A673 (cell line): ENCODE measurements at regions not wholly inside any gene's neighbourhood (a gene's known extent, or its start where the extent isn't known, plus 50 kb on each side); places are given as distances from the start of the nearest gene placed in this dataset.
"Not testable (repeated sequence)": the region's sequence is repeated elsewhere in the genome, so short reads cannot be mapped to it uniquely, and the experiment has no call there.

Experiments
- EZH2 ChIP-seq: fragments of 200-600 bp; sonication (generic); IDR thresholded peaks from 2 replicates; pipeline ENCODE4 v1.6.1; 2017; ENCODE audit warnings: borderline replicate concordance, low read depth, mild to moderate bottlenecking, mixed read lengths, antibody characterized with exemption, low read length; ENCODE audit not compliant: poor library complexity, severe bottlenecking
- TF ChIP-seq, protein P1 (sequence below): fragments of 300-800, 200-600 bp; sonication (generic); conservative IDR thresholded peaks from 2 replicates; pipeline ENCODE4 v1.5.1; 2017; ENCODE audit warnings: low read depth, mild to moderate bottlenecking, antibody characterized with exemption, low read length, moderate library complexity, mixed read lengths

DNA sequence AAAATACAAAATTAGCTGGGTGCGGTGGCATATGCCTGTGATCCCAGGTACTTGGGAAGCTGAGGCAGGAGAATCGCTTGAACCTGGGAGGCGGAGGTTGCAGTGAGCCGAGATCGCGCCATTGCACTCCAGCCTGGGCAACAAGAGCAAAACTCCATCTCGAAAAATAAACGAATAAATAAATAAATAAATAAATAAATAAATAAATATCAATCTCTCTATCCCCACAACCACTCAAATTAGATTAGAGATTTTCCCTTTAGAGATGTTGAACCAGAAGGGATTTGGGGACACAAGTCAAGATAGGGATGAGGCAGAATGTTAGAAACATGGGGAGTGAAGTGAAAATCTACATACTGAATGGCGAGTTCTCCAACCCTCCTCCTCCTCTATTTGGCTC is 82.5 kb upstream of the TBCA start:
- TF ChIP-seq, protein P1, sequence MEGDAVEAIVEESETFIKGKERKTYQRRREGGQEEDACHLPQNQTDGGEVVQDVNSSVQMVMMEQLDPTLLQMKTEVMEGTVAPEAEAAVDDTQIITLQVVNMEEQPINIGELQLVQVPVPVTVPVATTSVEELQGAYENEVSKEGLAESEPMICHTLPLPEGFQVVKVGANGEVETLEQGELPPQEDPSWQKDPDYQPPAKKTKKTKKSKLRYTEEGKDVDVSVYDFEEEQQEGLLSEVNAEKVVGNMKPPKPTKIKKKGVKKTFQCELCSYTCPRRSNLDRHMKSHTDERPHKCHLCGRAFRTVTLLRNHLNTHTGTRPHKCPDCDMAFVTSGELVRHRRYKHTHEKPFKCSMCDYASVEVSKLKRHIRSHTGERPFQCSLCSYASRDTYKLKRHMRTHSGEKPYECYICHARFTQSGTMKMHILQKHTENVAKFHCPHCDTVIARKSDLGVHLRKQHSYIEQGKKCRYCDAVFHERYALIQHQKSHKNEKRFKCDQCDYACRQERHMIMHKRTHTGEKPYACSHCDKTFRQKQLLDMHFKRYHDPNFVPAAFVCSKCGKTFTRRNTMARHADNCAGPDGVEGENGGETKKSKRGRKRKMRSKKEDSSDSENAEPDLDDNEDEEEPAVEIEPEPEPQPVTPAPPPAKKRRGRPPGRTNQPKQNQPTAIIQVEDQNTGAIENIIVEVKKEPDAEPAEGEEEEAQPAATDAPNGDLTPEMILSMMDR, result not testable (repeated sequence)
- TF ChIP-seq EZH2, result not testable (repeated sequence)
